ENCODE measurements at regions not wholly inside any gene's neighbourhood (a gene's known extent, or its start where the extent isn't known, plus 50 kb on each side); places are given as distances from the start of the nearest gene placed in this dataset.

GRCh38 chr9:79911724-79912123 is 340.0 kb downstream of the TLE4 start:
- Histone ChIP-seq H3K27ac (ENCODE audit: low read depth in 1 of 2, low read length in 2 of 2) (no peak overlapping the region), H3K4me1 (ENCODE audit: insufficient read depth, low read length) (no peaks in the 10 kb centered on the region), H3K36me3 (ENCODE audit: insufficient read depth, low read length) (no peaks in the 10 kb centered on the region), H3K9me3 (ENCODE audit: control insufficient read depth in 1 of 2, insufficient read depth in 1 of 2, low read length in 2 of 2) (no peaks in the 10 kb centered on the region), H3K27me3 (ENCODE audit: control insufficient read depth in 1 of 2, insufficient read depth in 2 of 2, low read length in 2 of 2) (no peaks in the 10 kb centered on the region), H3K4me3 (ENCODE audit: low read length) (no peak overlapping the region)
- ChIA-PET CTCF (no interaction called here), POLR2A (interaction anchor here (0.6 kb wide), 1 partner anchor 133 kb away, joined by 3 read pairs; no protein-coding TSS in a partner anchor)
- no peaks in the 10 kb centered on the region for H3K36me3 Mint-ChIP-seq (ENCODE audit: low read depth)
- H3K9me3 Mint-ChIP-seq: no peaks in the 10 kb centered on the region
- H3K4me3 Mint-ChIP-seq: no peak overlapping the region
- H3K4me1 Mint-ChIP-seq (ENCODE audit: low read depth): no peaks in the 10 kb centered on the region
- no peak for DNase-seq
- no peaks in the 10 kb centered on the region for H3K27me3 Mint-ChIP-seq
- no peak overlapping the region for H3K27ac Mint-ChIP-seq
- ATAC-seq (ENCODE audit: poor library complexity): no peak
- intact Hi-C loops (cut with DNase I, micrococcal nuclease): no loop called here
- TF ChIP-seq, protein P1, sequence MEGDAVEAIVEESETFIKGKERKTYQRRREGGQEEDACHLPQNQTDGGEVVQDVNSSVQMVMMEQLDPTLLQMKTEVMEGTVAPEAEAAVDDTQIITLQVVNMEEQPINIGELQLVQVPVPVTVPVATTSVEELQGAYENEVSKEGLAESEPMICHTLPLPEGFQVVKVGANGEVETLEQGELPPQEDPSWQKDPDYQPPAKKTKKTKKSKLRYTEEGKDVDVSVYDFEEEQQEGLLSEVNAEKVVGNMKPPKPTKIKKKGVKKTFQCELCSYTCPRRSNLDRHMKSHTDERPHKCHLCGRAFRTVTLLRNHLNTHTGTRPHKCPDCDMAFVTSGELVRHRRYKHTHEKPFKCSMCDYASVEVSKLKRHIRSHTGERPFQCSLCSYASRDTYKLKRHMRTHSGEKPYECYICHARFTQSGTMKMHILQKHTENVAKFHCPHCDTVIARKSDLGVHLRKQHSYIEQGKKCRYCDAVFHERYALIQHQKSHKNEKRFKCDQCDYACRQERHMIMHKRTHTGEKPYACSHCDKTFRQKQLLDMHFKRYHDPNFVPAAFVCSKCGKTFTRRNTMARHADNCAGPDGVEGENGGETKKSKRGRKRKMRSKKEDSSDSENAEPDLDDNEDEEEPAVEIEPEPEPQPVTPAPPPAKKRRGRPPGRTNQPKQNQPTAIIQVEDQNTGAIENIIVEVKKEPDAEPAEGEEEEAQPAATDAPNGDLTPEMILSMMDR (IDR thresholded peaks at IDR 0.05): no peak

DNA sequence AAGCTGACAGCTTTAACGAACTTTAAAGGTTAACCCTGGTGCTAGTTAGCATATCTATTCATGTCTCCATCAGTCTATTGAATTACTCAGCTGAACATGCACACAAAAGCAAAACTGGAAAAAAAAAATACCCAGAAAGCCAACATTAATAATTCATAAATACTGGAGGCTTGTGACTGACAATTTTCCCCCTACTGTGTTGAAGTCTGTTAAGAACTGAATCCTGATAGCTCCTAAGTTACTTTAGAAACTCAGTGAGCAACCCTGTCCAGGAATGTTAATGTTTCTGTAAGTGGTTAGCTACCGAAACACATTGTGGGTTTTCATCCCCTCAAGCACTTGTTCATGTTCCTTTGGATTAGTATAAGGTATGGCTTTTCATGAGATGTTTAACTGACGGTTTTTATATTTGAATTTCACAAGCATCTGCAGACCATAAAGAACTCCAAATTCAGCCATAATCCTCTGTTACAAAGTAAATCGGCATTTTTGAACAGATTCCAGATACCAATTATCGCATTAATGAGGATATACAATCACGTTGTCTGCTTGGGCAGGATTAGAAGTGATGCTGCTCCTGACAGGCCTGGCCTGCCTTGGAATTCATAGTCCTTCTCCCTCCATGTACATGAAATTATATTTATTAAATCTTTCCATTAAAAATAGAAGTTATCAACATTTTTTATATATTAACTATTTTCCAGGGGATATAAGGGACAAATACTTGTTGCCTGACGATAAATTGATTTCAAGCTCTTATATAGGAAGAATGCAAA is 331.2 kb downstream of the TLE4 start:
- ChIA-PET CTCF (interaction anchor here (0.7 to 0.9 kb wide), 2 partner anchors 10 to 27 kb away, joined by 3 read pairs; no protein-coding TSS in a partner anchor), POLR2A (no interaction called here)
- no peaks in the 10 kb centered on the region for H3K9me3 Mint-ChIP-seq
- intact Hi-C loops (cut with DNase I, micrococcal nuclease): no loop called here
- no peaks in the 10 kb centered on the region for H3K36me3 Mint-ChIP-seq (ENCODE audit: low read depth)
- DNase-seq (no peak), ATAC-seq (ENCODE audit: poor library complexity) (no peak)
- H3K4me3 Mint-ChIP-seq: no peak overlapping the region
- H3K9me3 ChIP-seq (ENCODE audit: control insufficient read depth in 1 of 2, insufficient read depth in 1 of 2, low read length in 2 of 2): no peaks in the 10 kb centered on the region
- H3K36me3 ChIP-seq (ENCODE audit: insufficient read depth, low read length): no peaks in the 10 kb centered on the region
- H3K4me3 ChIP-seq (ENCODE audit: low read length): no peak overlapping the region
- H3K27ac Mint-ChIP-seq: no peak overlapping the region
- H3K4me1 Mint-ChIP-seq (ENCODE audit: low read depth): peaks cover 5% of the 10 kb centered on the region
- no peaks in the 10 kb centered on the region for H3K27me3 Mint-ChIP-seq
- H3K27me3 ChIP-seq (ENCODE audit: control insufficient read depth in 1 of 2, insufficient read depth in 2 of 2, low read length in 2 of 2): no peaks in the 10 kb centered on the region
- no peaks in the 10 kb centered on the region for H3K4me1 ChIP-seq (ENCODE audit: insufficient read depth, low read length)
- TF ChIP-seq, protein P1 (IDR thresholded peaks at IDR 0.05): no peak
- no peak overlapping the region for H3K27ac ChIP-seq (ENCODE audit: low read depth in 1 of 2, low read length in 2 of 2)

DNA sequence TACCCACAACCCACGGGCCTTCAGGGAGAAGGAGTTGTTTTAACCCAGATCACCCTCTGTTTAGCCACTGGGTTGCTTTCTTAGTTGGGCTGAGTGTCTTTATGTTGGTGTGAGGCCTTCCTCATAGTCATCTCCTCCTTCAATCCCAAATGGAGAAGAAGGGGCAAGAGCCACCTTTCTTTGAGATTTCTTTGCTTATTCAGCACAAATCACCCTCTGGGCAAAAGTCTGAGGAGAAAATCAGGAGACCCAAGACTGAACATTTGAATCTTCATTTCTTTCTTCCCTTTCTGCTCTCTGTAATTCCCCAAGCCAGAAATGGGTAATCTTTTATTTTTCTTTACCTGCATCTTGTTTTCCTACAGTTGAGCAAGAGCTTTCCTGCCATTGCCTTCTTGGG is 329.0 kb downstream of the TLE4 start:
- ChIA-PET CTCF (no interaction called here), POLR2A (no interaction called here)
- H3K36me3 ChIP-seq (ENCODE audit: insufficient read depth, low read length): no peaks in the 10 kb centered on the region
- TF ChIP-seq, protein P1 (IDR thresholded peaks at IDR 0.05): no peak
- no peaks in the 10 kb centered on the region for H3K9me3 ChIP-seq (ENCODE audit: control insufficient read depth in 1 of 2, insufficient read depth in 1 of 2, low read length in 2 of 2)
- H3K27me3 ChIP-seq (ENCODE audit: control insufficient read depth in 1 of 2, insufficient read depth in 2 of 2, low read length in 2 of 2): no peaks in the 10 kb centered on the region
- no peaks in the 10 kb centered on the region for H3K4me1 ChIP-seq (ENCODE audit: insufficient read depth, low read length)
- Mint-ChIP-seq H3K36me3 (ENCODE audit: low read depth) (no peaks in the 10 kb centered on the region), H3K27ac (no peak overlapping the region), H3K9me3 (no peaks in the 10 kb centered on the region), H3K4me1 (ENCODE audit: low read depth) (peaks cover 5% of the 10 kb centered on the region), H3K4me3 (no peak overlapping the region), H3K27me3 (no peaks in the 10 kb centered on the region)
- no peak overlapping the region for H3K4me3 ChIP-seq (ENCODE audit: low read length)
- intact Hi-C loops (cut with DNase I, micrococcal nuclease): no loop called here
- H3K27ac ChIP-seq (ENCODE audit: low read depth in 1 of 2, low read length in 2 of 2): no peak overlapping the region
- no peak for ATAC-seq (ENCODE audit: poor library complexity)
- DNase-seq: no peak

All from CD4-positive, alpha-beta T cell (primary cell).